ENCODE measurements at regions not wholly inside any gene's neighbourhood (a gene's known extent, or its start where the extent isn't known, plus 50 kb on each side); places are given as distances from the start of the nearest gene placed in this dataset.
"Not testable (repeated sequence)": the region's sequence is repeated elsewhere in the genome, so short reads cannot be mapped to it uniquely, and the experiment has no call there.

DNA sequence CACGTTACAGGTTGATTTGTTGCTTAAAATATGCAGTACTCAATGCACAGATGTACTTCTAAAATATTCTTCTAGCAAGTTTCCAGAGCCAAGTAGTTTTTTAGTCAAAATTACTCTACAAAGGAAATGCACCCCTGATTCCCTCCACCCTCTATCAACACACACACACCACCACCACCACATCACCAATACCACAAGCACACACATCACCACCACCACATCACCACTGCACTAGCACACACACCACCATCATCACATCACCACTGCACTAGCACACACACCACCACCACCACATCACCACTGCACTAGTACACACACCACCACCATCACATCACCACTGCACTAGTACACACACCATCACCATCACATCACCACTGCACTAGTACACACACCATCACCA is 105.2 kb upstream of the FRG1 start:
- TF ChIP-seq, protein P1, sequence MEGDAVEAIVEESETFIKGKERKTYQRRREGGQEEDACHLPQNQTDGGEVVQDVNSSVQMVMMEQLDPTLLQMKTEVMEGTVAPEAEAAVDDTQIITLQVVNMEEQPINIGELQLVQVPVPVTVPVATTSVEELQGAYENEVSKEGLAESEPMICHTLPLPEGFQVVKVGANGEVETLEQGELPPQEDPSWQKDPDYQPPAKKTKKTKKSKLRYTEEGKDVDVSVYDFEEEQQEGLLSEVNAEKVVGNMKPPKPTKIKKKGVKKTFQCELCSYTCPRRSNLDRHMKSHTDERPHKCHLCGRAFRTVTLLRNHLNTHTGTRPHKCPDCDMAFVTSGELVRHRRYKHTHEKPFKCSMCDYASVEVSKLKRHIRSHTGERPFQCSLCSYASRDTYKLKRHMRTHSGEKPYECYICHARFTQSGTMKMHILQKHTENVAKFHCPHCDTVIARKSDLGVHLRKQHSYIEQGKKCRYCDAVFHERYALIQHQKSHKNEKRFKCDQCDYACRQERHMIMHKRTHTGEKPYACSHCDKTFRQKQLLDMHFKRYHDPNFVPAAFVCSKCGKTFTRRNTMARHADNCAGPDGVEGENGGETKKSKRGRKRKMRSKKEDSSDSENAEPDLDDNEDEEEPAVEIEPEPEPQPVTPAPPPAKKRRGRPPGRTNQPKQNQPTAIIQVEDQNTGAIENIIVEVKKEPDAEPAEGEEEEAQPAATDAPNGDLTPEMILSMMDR (IDR thresholded peaks at IDR 0.05; ENCODE audit: low read depth, low read length): no peak
- H3K27me3 ChIP-seq: no peaks in the 10 kb centered on the region
- no peak overlapping the region for H3K4me3 ChIP-seq (ENCODE audit: low read depth, low read length)
- no peaks in the 10 kb centered on the region for H3K9me3 ChIP-seq
- DNase-seq: no peak
- no peaks in the 10 kb centered on the region for H3K36me3 ChIP-seq
- no peaks in the 10 kb centered on the region for H3K4me1 ChIP-seq

DNA sequence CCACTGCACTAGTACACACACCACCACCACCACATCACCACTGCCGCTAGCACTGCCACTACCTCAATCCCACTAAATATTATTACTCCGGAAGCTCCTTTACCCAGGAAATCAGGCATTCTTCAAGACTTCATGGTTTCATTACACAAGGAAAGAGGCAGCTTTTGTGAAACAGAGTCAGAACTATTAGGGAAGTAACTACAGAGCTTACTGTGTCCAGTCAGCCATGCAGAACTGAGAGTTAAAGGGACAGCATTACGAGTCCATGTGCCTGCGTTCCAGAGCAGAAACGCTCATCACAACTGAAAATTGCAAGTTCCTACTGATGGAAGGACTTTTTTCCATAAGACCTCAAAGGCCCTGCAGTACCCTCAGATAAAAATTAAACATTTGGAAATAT is 103.2 kb upstream of the FRG1 start:
- no peak overlapping the region for H3K4me3 ChIP-seq (ENCODE audit: low read depth, low read length)
- H3K36me3 ChIP-seq: no peaks in the 10 kb centered on the region
- H3K27me3 ChIP-seq: no peaks in the 10 kb centered on the region
- TF ChIP-seq, protein P1 (IDR thresholded peaks at IDR 0.05; ENCODE audit: low read depth, low read length): no peak
- no peaks in the 10 kb centered on the region for H3K4me1 ChIP-seq
- DNase-seq: no peak
- no peaks in the 10 kb centered on the region for H3K9me3 ChIP-seq

DNA sequence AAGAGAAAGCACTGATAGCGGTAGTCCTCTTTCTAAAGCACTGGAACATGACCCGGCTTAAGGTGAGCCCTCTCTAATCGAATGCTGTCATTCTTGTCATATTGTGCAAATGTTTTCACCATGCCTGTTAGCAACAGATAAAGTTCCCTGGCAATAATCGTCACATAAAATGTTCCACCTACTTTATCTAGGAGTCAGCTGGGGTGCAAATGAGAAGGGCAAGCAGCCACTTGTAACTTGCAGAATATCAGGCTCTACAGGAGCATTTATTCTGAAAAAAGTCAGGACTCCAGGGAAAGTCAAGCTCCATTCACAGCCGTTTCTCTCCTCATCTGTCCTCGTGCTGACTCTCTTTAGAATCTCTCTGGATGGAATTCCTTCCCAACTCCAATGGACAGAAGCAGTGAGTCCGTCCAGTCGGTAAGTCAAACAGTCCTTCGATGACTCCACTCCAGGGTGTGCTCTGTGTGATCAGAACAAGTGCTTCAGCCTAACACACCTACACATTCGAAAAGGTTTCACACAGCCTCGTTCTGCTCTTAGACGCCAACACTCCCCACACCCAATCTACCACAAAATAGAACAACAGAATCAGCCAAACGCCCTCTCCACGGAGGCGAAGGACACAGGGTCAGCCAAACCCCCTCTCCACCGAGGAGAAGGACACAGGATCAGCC is 101.7 kb upstream of the FRG1 start:
- TF ChIP-seq, protein P1 (IDR thresholded peaks at IDR 0.05; ENCODE audit: low read depth, low read length): no peak
- H3K4me3 ChIP-seq (ENCODE audit: low read depth, low read length): no peak overlapping the region

DNA sequence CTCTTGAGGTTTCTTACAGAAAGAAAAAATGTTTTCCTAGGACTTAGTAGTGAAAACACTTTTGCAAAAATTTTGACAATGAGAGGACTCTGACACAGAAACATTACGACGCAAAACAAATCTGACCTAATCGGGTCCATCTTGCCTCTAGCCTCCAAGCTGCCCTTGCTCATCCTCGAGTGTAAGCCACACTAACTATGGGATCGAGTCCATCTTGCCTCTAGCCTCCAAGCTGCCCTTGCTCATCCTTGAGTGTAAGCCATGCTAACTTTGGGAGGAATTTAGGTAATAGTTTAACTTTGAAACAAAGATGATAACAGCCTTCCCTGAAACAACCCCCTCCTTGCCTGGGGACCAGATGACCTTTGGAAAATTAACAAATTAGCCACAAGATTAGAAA is 100.3 kb upstream of the FRG1 start:
- H3K9me3 ChIP-seq: no peaks in the 10 kb centered on the region
- no peak overlapping the region for H3K4me3 ChIP-seq (ENCODE audit: low read depth, low read length)
- no peaks in the 10 kb centered on the region for H3K27me3 ChIP-seq
- H3K36me3 ChIP-seq: no peaks in the 10 kb centered on the region
- H3K4me1 ChIP-seq: no peaks in the 10 kb centered on the region
- DNase-seq: no peak
- TF ChIP-seq, protein P1 (IDR thresholded peaks at IDR 0.05; ENCODE audit: low read depth, low read length): no peak

More for the DNA sequence above, 101.7 kb upstream of the FRG1 start:
- H3K4me1 ChIP-seq: no peaks in the 10 kb centered on the region
- DNase-seq: no peak
- H3K9me3 ChIP-seq: no peaks in the 10 kb centered on the region
- H3K36me3 ChIP-seq: no peaks in the 10 kb centered on the region
- no peaks in the 10 kb centered on the region for H3K27me3 ChIP-seq

DNA sequence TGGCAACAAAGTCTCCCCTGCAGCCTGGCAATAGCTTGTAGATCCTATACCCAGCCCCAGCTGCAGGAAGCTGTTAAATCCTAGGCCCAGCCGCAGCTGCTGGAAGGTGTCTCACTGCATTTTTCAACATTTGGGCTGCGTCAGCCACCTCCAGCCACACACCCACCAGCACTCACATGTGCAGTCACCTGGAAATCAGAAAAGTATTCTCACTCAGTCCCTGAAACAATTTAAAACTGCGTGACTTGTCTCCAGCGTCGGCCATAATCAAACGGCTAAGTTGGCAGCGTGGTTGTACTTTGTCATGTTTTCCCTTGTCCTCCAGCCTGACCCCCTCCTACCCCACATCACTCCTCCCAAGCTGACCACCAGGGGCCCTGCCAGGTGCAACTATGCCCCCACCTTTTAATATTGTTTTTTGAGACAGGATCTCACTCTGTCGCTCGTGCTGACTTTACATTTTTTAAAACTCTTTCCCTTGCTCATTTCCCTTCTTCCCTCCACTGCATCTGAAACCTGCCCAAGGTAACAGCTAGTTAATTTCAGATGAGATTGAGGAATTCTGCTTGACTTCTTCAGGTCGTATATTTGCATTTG is 97.2 kb upstream of the FRG1 start:
- Histone ChIP-seq H3K4me1 (no peaks in the 10 kb centered on the region), H3K4me3 (ENCODE audit: low read depth, low read length) (no peak overlapping the region), H3K9me3 (no peaks in the 10 kb centered on the region), H3K27me3 (no peaks in the 10 kb centered on the region), H3K36me3 (no peaks in the 10 kb centered on the region)
- TF ChIP-seq, protein P1 (IDR thresholded peaks at IDR 0.05; ENCODE audit: low read depth, low read length): no peak
- DNase-seq: no peak

DNA sequence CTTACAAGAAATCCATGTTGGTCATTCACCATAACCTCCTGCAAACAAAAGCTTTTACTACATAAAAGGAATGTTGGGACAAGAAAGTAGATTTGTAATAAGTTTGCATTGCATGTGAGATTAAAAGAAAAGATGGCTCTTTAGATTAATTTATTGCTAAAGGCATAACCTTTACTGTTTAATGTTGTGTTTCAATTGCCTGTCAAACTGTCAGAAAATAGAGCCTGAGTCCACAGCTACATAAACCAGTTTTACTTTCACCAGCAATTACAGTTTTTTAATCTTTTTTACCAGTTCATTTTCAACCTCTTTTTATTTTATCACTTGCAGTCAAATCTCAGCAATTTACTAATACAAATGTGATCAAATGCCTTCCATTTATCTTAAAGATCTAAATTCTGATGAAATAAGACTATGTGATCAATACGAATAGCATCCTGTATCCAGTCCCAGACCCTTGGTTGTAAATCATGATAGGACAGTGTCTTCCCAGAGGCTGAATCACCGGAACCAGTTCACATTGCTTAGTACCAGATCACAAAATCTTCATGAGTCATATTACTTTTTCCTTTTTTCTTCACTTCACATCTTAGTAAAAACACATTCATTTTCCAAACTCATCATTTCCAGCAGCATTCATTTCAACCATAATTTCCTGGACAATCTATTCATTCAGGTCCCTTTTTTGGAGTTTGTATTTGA is 95.4 kb upstream of the FRG1 start:
- no peaks in the 10 kb centered on the region for H3K9me3 ChIP-seq

DNA sequence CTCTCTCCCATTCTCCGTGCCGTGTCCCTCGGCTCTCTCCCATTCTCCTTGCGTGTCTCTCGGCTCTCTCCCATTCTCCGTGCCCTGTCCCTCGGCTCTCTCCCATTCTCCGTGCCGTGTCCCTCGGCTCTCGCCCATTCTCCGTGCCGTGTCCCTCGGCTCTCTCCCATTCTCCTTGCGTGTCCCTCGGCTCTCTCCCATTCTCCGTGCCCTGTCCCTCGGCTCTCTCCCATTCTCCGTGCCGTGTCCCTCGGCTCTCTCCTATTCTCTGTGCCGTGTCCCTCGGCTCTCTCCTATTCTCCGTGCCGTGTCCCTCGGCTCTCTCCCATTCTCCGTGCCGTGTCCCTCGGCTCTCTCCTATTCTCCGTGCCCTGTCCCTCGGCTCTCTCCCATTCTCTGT is 94.6 kb upstream of the FRG1 start:
- not testable (repeated sequence) for DNase-seq; H3K9me3 ChIP-seq; H3K27me3 ChIP-seq; H3K36me3 ChIP-seq; H3K4me1 ChIP-seq; H3K4me3 ChIP-seq (ENCODE audit: low read depth, low read length)

More for the DNA sequence above, 95.4 kb upstream of the FRG1 start:
- no peak for DNase-seq
- Histone ChIP-seq H3K4me1 (no peaks in the 10 kb centered on the region), H3K27me3 (no peaks in the 10 kb centered on the region), H3K36me3 (no peaks in the 10 kb centered on the region), H3K4me3 (ENCODE audit: low read depth, low read length) (no peak overlapping the region)
- TF ChIP-seq, protein P1 (IDR thresholded peaks at IDR 0.05; ENCODE audit: low read depth, low read length): no peak

DNA sequence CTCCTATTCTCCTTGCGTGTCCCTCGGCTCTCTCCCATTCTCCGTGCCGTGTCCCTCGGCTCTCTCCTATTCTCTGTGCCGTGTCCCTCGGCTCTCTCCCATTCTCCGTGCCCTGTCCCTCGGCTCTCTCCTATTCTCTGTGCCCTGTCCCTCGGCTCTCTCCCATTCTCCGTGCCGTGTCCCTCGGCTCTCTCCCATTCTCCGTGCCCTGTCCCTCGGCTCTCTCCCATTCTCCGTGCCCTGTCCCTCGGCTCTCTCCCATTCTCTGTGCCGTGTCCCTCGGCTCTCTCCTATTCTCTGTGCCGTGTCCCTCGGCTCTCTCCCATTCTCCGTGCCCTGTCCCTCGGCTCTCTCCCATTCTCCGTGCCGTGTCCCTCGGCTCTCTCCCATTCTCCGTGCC is 94.1 kb upstream of the FRG1 start:
- H3K27me3 ChIP-seq: not testable (repeated sequence)

DNA sequence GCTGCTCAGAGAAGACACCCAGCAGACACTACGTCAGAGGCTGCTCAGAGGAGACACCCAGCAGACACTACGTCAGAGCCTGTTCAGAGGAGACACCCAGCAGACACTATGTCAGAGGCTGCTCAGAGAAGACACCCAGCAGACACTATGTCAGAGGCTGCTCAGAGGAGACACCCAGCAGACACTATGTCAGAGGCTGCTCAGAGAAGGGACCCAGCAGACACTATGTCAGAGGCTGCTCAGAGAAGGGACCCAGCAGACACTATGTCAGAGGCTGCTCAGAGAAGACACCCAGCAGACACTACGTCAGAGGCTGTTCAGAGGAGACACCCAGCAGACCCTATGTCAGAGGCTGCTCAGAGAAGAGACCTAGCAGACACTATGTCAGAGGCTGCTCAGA is 92.0 kb upstream of the FRG1 start:
- not testable (repeated sequence) for H3K4me1 ChIP-seq; DNase-seq; H3K36me3 ChIP-seq; H3K9me3 ChIP-seq; H3K27me3 ChIP-seq; H3K4me3 ChIP-seq (ENCODE audit: low read depth, low read length)

More for the DNA sequence above, 94.1 kb upstream of the FRG1 start:
- not testable (repeated sequence) for H3K4me1 ChIP-seq; H3K9me3 ChIP-seq; H3K36me3 ChIP-seq; H3K4me3 ChIP-seq (ENCODE audit: low read depth, low read length)
- DNase-seq: peak; percentile 32
